IMR-90 (cell line): ENCODE measurements at regions not wholly inside any gene's neighbourhood (a gene's known extent, or its start where the extent isn't known, plus 50 kb on each side); places are given as distances from the start of the nearest gene placed in this dataset.

Experiments
- POLR2A ChIP-seq: IDR thresholded peaks from 2 replicates; pipeline ENCODE4 v1.6.1; 2012; ENCODE audit warnings: mild to moderate bottlenecking, low read depth, low read length
- RCOR1 ChIP-seq: IDR thresholded peaks from 2 replicates; pipeline ENCODE4 v1.6.1; 2012; ENCODE audit warnings: mild to moderate bottlenecking, low read length, improper control_type of control experiment; ENCODE audit not compliant: insufficient replicate concordance
- USF2 ChIP-seq: fragments of 150-350 bp; IDR thresholded peaks from 2 replicates; pipeline ENCODE4 v1.6.1; 2017; ENCODE audit warnings: mild to moderate bottlenecking, antibody characterized with exemption, low read length, low read depth
- TF ChIP-seq, protein P1 (sequence below): conservative IDR thresholded peaks from 2 replicates; pipeline ENCODE4 v1.5.1; 2012; ENCODE audit warnings: mild to moderate bottlenecking, low read depth, low read length, improper control_type of control experiment

- TF ChIP-seq USF2 (no peak), RCOR1 (no peak), POLR2A (no peak)
- TF ChIP-seq, protein P1, sequence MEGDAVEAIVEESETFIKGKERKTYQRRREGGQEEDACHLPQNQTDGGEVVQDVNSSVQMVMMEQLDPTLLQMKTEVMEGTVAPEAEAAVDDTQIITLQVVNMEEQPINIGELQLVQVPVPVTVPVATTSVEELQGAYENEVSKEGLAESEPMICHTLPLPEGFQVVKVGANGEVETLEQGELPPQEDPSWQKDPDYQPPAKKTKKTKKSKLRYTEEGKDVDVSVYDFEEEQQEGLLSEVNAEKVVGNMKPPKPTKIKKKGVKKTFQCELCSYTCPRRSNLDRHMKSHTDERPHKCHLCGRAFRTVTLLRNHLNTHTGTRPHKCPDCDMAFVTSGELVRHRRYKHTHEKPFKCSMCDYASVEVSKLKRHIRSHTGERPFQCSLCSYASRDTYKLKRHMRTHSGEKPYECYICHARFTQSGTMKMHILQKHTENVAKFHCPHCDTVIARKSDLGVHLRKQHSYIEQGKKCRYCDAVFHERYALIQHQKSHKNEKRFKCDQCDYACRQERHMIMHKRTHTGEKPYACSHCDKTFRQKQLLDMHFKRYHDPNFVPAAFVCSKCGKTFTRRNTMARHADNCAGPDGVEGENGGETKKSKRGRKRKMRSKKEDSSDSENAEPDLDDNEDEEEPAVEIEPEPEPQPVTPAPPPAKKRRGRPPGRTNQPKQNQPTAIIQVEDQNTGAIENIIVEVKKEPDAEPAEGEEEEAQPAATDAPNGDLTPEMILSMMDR: no peak
These were observed 435.0 kb downstream of the TMEM114 start for GRCh38 chr16:8155275-8155674.
